Progenitor cell of endocrine pancreas (in vitro differentiated cells): ENCODE measurements at regions not wholly inside any gene's neighbourhood (a gene's known extent, or its start where the extent isn't known, plus 50 kb on each side); places are given as distances from the start of the nearest gene placed in this dataset.

Experiments used
- DNase-seq: peaks from one replicate; pipeline ENCODE4 v3.0.0; 2021; ENCODE audit warnings: low spot score; ENCODE audit not compliant: unreplicated experiment
- H3K27ac Mint-ChIP-seq: 2 replicates; pipeline ENCODE4 v1.8.0; 2021; ENCODE audit warnings: mild to moderate bottlenecking, moderate library complexity, mixed read lengths
- H3K27me3 Mint-ChIP-seq: 2 replicates; pipeline ENCODE4 v1.8.0; 2021; ENCODE audit warnings: mixed read lengths
- H3K36me3 Mint-ChIP-seq: 2 replicates; pipeline ENCODE4 v1.8.0; 2022; ENCODE audit warnings: mixed read lengths; ENCODE audit not compliant: insufficient read depth
- H3K4me1 Mint-ChIP-seq: 2 replicates; pipeline ENCODE4 v1.8.0; 2021; ENCODE audit warnings: low read depth, mixed read lengths
- H3K4me3 Mint-ChIP-seq: 2 replicates; pipeline ENCODE4 v1.8.0; 2021; ENCODE audit warnings: low read depth, mild to moderate bottlenecking, moderate library complexity, mixed read lengths
- H3K9me3 Mint-ChIP-seq: 2 replicates; pipeline ENCODE4 v1.8.0; 2021; ENCODE audit warnings: low read depth, mixed read lengths
- TF ChIP-seq, protein P1 (sequence below): fragments of 200-600 bp; sonication (generic); IDR thresholded peaks from one replicate; pipeline ENCODE4 v1.5.0; 2021; ENCODE audit warnings: antibody characterized with exemption, mild to moderate bottlenecking; ENCODE audit not compliant: unreplicated experiment

DNA sequence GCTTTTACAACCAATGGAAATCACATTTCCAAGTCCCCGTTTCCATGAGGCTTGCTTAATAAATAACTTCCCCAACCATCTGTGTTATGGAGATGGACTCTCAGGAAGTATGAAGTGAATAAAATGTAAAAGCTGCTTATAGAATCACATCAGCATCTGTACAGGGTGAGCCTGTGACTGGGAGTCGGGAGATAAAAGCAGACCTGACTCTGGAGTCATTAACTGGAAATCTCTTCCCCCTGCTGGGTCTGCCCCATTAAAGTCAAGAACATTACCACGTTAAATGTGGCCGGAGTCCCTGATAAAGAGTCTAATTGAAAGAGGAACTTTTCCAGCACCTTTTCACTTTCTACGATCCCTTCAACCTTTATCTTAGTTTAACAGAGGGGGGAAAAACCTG lies 368.5 kb downstream of the DOK5 start:
- no peak for DNase-seq
- H3K4me1 Mint-ChIP-seq: peaks cover 12% of the 10 kb centered on the region
- TF ChIP-seq, protein P1, sequence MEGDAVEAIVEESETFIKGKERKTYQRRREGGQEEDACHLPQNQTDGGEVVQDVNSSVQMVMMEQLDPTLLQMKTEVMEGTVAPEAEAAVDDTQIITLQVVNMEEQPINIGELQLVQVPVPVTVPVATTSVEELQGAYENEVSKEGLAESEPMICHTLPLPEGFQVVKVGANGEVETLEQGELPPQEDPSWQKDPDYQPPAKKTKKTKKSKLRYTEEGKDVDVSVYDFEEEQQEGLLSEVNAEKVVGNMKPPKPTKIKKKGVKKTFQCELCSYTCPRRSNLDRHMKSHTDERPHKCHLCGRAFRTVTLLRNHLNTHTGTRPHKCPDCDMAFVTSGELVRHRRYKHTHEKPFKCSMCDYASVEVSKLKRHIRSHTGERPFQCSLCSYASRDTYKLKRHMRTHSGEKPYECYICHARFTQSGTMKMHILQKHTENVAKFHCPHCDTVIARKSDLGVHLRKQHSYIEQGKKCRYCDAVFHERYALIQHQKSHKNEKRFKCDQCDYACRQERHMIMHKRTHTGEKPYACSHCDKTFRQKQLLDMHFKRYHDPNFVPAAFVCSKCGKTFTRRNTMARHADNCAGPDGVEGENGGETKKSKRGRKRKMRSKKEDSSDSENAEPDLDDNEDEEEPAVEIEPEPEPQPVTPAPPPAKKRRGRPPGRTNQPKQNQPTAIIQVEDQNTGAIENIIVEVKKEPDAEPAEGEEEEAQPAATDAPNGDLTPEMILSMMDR: no peak
- H3K36me3 Mint-ChIP-seq: no peaks in the 10 kb centered on the region
- peaks cover 2% of the 10 kb centered on the region for H3K9me3 Mint-ChIP-seq
- no peak overlapping the region for H3K27ac Mint-ChIP-seq
- no peak overlapping the region for H3K4me3 Mint-ChIP-seq
- H3K27me3 Mint-ChIP-seq: peaks cover 33% of the 10 kb centered on the region

DNA sequence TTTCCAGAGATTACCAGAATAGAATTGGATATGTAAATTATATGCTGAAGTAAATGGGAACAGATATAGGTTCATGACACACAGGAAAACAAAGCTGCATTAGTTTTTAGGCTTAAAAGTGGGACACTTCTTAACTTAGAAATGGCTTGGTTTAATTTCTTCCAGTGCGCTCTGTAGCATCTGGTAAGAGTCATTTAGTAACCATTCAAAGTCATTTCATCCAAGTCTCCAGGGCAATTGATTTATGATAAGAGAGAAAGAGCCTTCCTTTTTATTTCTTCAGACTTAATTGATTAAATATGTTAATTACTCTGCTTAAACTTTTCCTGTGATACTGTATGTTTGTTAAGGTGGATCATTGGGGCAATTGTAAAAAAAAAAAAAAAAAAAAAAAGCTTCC lies 368.0 kb downstream of the DOK5 start:
- H3K27ac Mint-ChIP-seq: no peak overlapping the region
- no peaks in the 10 kb centered on the region for H3K36me3 Mint-ChIP-seq
- DNase-seq: no peak
- TF ChIP-seq, protein P1: no peak
- peaks cover 12% of the 10 kb centered on the region for H3K4me1 Mint-ChIP-seq
- H3K9me3 Mint-ChIP-seq: peaks cover 2% of the 10 kb centered on the region
- no peak overlapping the region for H3K4me3 Mint-ChIP-seq
- peaks cover 33% of the 10 kb centered on the region for H3K27me3 Mint-ChIP-seq

DNA sequence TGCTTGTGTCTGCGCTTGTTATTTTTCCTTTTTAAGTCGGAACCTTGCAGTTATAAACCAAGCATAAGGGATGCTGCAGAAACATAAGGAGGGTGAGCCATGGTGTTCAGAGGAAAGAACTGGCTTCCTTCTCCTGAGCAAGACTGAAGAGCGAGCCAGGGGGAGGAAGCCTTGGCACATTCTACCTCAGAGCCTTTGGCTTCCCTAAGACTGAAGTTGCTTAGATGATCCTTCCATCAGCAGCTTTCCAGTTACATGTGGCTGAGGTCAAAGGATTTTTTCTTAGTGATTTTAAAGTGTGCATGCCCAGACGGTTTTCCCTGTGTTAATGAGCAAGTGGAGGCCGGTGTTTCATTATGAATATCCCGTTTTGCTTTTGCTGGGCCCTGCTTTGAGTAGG lies 363.8 kb downstream of the DOK5 start:
- Mint-ChIP-seq H3K4me3 (no peak overlapping the region), H3K36me3 (no peaks in the 10 kb centered on the region), H3K9me3 (no peaks in the 10 kb centered on the region), H3K27ac (no peak overlapping the region), H3K27me3 (peaks cover 16% of the 10 kb centered on the region), H3K4me1 (peaks cover 15% of the 10 kb centered on the region)
- TF ChIP-seq, protein P1: no peak
- no peak for DNase-seq

DNA sequence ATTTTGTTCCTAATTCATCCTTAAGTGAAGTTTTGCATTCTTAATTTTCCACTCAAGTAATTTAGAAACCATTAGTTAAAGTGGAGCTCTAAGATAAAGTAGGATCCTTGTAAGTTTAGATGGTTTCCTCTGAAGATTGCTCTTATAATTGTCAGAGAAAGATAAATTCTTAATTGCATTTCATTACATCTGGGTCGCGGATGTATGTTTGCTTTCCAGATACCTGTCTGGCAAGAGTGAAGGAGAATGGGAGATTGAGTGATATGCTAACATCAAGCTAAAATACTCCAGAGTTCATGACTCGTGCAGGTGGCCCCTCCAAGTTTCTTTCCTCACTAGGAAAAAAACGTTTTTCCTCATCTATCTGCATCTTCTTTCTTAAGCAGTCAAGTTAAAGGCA lies 361.8 kb downstream of the DOK5 start:
- Mint-ChIP-seq H3K4me3 (no peak overlapping the region), H3K9me3 (no peaks in the 10 kb centered on the region), H3K27me3 (peaks cover 18% of the 10 kb centered on the region), H3K36me3 (no peaks in the 10 kb centered on the region), H3K4me1 (peaks cover 5% of the 10 kb centered on the region), H3K27ac (no peak overlapping the region)
- TF ChIP-seq, protein P1: no peak
- DNase-seq: no peak

DNA sequence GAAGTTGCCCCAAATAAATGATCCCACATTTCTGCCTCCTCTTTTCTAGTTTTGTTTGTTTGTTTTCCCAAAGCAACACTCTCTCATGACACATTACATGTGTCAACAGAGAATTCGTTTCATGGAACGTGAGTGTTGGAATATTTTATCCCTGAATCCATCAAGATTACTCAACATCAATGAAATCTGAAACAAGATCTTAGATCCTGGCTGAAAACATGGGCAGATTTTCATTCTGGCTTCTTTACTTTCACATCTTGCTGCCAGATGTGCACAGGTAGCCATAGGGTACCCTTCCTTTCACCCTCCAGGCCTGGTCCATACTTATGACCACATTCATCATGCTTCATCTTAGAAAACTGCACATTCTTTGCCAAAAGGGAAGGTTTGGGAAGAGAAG lies 347.0 kb downstream of the DOK5 start:
- TF ChIP-seq, protein P1: no peak
- Mint-ChIP-seq H3K36me3 (no peaks in the 10 kb centered on the region), H3K9me3 (no peaks in the 10 kb centered on the region), H3K4me1 (no peaks in the 10 kb centered on the region), H3K27me3 (no peaks in the 10 kb centered on the region), H3K4me3 (no peak overlapping the region), H3K27ac (no peak overlapping the region)
- DNase-seq: no peak
